GM12878 (cell line): ENCODE measurements at regions not wholly inside any gene's neighbourhood (a gene's known extent, or its start where the extent isn't known, plus 50 kb on each side); places are given as distances from the start of the nearest gene placed in this dataset.

Experiments
- ATAC-seq: fragments of 200-7000 bp; cut with Tn5 transposase; 3 replicates; pipeline ENCODE4 v1.9.1; 2020; ENCODE audit warnings: mild to moderate bottlenecking, moderate library complexity
- BruUV-seq: library from RNA; stranded (reverse); fragments of 400-500 nt; replicated peaks from 2 replicates; lab custom pipeline; 2021; lab: Mats Ljungman, UMichigan
- CTCF ChIA-PET: fragments of 300-600 bp; sonication (Branson Sonifier 250); formaldehyde crosslinking; extraction: SDS; loops from one replicate; lab custom pipeline; 2021; ENCODE audit warnings: inconsistent platforms; lab: Yijun Ruan, JAX
- POLR2A ChIA-PET: fragments of 350-600 bp; formaldehyde crosslinking; extraction: SDS; loops from one replicate; lab custom pipeline; 2021; ENCODE audit warnings: inconsistent platforms; lab: Charles Lee
- RAD21 ChIA-PET: fragments of 300-600 bp; sonication (Branson Sonifier 250); formaldehyde crosslinking; loops from one replicate; lab custom pipeline; 2023; ENCODE audit warnings: antibody characterized with exemption; ENCODE audit not compliant: unreplicated experiment; lab: Charles Lee
- SMC1A ChIA-PET: fragments of 300-600 bp; sonication (Branson Sonifier 250); formaldehyde crosslinking; loops from one replicate; lab custom pipeline; 2023; ENCODE audit not compliant: unreplicated experiment, uncharacterized antibody; lab: Charles Lee
- DNase-seq: peaks from one replicate; pipeline ENCODE4 v3.0.0-alpha.2; 2011; ENCODE audit warnings: low read depth, low spot score
- FAIRE-seq: peaks from 3 replicates; lab custom pipeline; 2011; peaks lifted over from hg19 to GRCh38; lab: Jason Lieb, UNC
- H2AFZ ChIP-seq: 2 replicates; pipeline ENCODE4 v1.6.0; 2011; ENCODE audit warnings: low read depth, low read length, control low read depth; ENCODE audit not compliant: control insufficient read depth
- H3K27ac ChIP-seq: 2 replicates; pipeline ENCODE4 v1.5.1; 2011; ENCODE audit warnings: control low read depth; ENCODE audit not compliant: control insufficient read depth, insufficient read depth
- H3K27me3 ChIP-seq, 2 experiments: replicated peaks in 1 of 2; 2 replicates each; pipeline versions ENCODE4 v1.6.0 to v1.6.1; 2011; ENCODE audit warnings: low read length in 1 of 2; ENCODE audit not compliant: control insufficient read depth in 2 of 2, insufficient read depth in 2 of 2
- H3K36me3 ChIP-seq, 2 experiments: 2 replicates each; pipeline ENCODE4 v1.5.1; 2011; ENCODE audit warnings: low read length in 1 of 2; ENCODE audit not compliant: control insufficient read depth in 2 of 2, insufficient read depth in 2 of 2
- H3K4me1 ChIP-seq: 2 replicates; pipeline ENCODE4 v1.6.1; 2011; ENCODE audit warnings: mild to moderate bottlenecking, low read length, moderate library complexity, mixed read lengths; ENCODE audit not compliant: control insufficient read depth, insufficient read depth
- H3K4me2 ChIP-seq: 2 replicates; pipeline ENCODE4 v1.6.0; 2011; ENCODE audit warnings: control low read depth; ENCODE audit not compliant: control insufficient read depth, insufficient read depth
- H3K4me3 ChIP-seq: fragments of 200-600 bp; sonication (generic); 2 replicates; pipeline ENCODE4 v1.5.1; 2016
- H3K79me2 ChIP-seq: 2 replicates; pipeline ENCODE4 v1.6.0; 2011; ENCODE audit warnings: low read length; ENCODE audit not compliant: control insufficient read depth, insufficient read depth
- H3K9ac ChIP-seq: 2 replicates; pipeline ENCODE4 v1.8.0; 2011; ENCODE audit warnings: low read length, control low read depth, mixed read lengths; ENCODE audit not compliant: control insufficient read depth, insufficient read depth
- H3K9me3 ChIP-seq: replicated peaks from 3 replicates; pipeline ENCODE4 v1.5.1; 2011; ENCODE audit warnings: mild to moderate bottlenecking, low read length; ENCODE audit not compliant: control insufficient read depth, insufficient read depth
- H4K20me1 ChIP-seq: 2 replicates; pipeline ENCODE4 v1.6.0; 2011; ENCODE audit not compliant: control insufficient read depth, insufficient read depth
- DPF2 ChIP-seq: fragments of 450-650 bp; IDR thresholded peaks from 2 replicates; pipeline ENCODE4 v1.6.1; 2017; ENCODE audit warnings: mild to moderate bottlenecking
- E4F1 ChIP-seq: fragments of 450-650 bp; IDR thresholded peaks from 2 replicates; pipeline ENCODE4 v1.6.1; 2018; ENCODE audit warnings: borderline replicate concordance, mild to moderate bottlenecking; ENCODE audit not compliant: partially characterized antibody
- EP300 ChIP-seq, 2 experiments: fragments of 150-350 bp in 1 of 2; IDR thresholded peaks; 2 replicates each; pipeline ENCODE4 v1.6.1; 2011 to 2012; ENCODE audit warnings: low read depth in 2 of 2, low read length in 2 of 2, borderline replicate concordance in 1 of 2, improper control_type of control experiment in 1 of 2, inconsistent platforms in 1 of 2; ENCODE audit not compliant: control insufficient read depth in 1 of 2
- FOXK2 ChIP-seq: fragments of 450-650 bp; IDR thresholded peaks from 2 replicates; pipeline ENCODE4 v1.6.1; 2017; ENCODE audit warnings: mild to moderate bottlenecking, moderate library complexity
- HDGF ChIP-seq: fragments of 450-650 bp; IDR thresholded peaks from 2 replicates; pipeline ENCODE4 v1.6.1; 2016; ENCODE audit warnings: antibody characterized with exemption
- IRF3 ChIP-seq: fragments of 450-650 bp; IDR thresholded peaks from 2 replicates; pipeline ENCODE4 v1.6.1; 2014; ENCODE audit warnings: mild to moderate bottlenecking
- KLF5 ChIP-seq: fragments of 450-650 bp; IDR thresholded peaks from 2 replicates; pipeline ENCODE4 v1.6.1; 2014; ENCODE audit warnings: mild to moderate bottlenecking; ENCODE audit not compliant: partially characterized antibody
- LARP7 ChIP-seq: fragments of 450-650 bp; IDR thresholded peaks from 2 replicates; pipeline ENCODE4 v1.6.1; 2017; ENCODE audit warnings: mild to moderate bottlenecking
- MEF2A ChIP-seq: IDR thresholded peaks from 2 replicates; pipeline ENCODE4 v1.6.1; 2011; ENCODE audit warnings: low read depth, mild to moderate bottlenecking, low read length, moderate library complexity; ENCODE audit not compliant: insufficient read depth
- MXI1 ChIP-seq: fragments of 150-350 bp; IDR thresholded peaks from 2 replicates; pipeline ENCODE4 v1.6.1; 2011; ENCODE audit warnings: low read depth, mild to moderate bottlenecking, inconsistent platforms, low read length, improper control_type of control experiment
- PAX5 ChIP-seq: IDR thresholded peaks from 2 replicates; pipeline ENCODE4 v1.6.1; 2011; ENCODE audit warnings: low read depth, low read length, borderline replicate concordance
- POU2F2 ChIP-seq: IDR thresholded peaks from 3 replicates; pipeline ENCODE4 v1.6.1; 2011; ENCODE audit warnings: low read depth, mild to moderate bottlenecking, low read length, borderline replicate concordance
- RELA ChIP-seq: fragments of 450-650 bp; IDR thresholded peaks from 2 replicates; pipeline ENCODE4 v1.8.0; 2014; ENCODE audit warnings: borderline replicate concordance; ENCODE audit not compliant: partially characterized antibody
- USF2 ChIP-seq: IDR thresholded peaks from 2 replicates; pipeline ENCODE4 v1.6.1; 2011; ENCODE audit warnings: low read depth, low read length, improper control_type of control experiment, borderline replicate concordance
- ZNF24 ChIP-seq: fragments of 450-650 bp; IDR thresholded peaks from 2 replicates; pipeline ENCODE4 v1.6.1; 2017; ENCODE audit warnings: antibody characterized with exemption, mild to moderate bottlenecking
- WGBS: methylation state at CpG from one replicate; pipeline ENCODE4 v1.1.6; 2016; ENCODE audit warnings: low lambda C conversion rate; ENCODE audit not compliant: insufficient replicate concordance, insufficient coverage; ENCODE audit errors: missing lambda C conversion rate; 5-methylcytosine and 5-hydroxymethylcytosine counted together
- in situ Hi-C: fragments of 300-500 bp; cut with MboI; formaldehyde crosslinking; loops from 9 replicates; pipeline ENCODE4 v1.14.3; 2018; ENCODE audit warnings: mixed read lengths
- intact Hi-C: fragments of 100-400 bp; cut with micrococcal nuclease; formaldehyde crosslinking; loops from one replicate; pipeline ENCODE4 v1.14.2; 2022; ENCODE audit not compliant: unreplicated experiment
- TF ChIP-seq, protein P1 (sequence below): fragments of 450-650 bp; IDR thresholded peaks from 2 replicates; pipeline ENCODE4 v1.6.1; 2016; ENCODE audit warnings: mild to moderate bottlenecking
- TF ChIP-seq, protein P2 (sequence below): fragments of 450-650 bp; IDR thresholded peaks from 2 replicates; pipeline ENCODE4 v1.6.1; 2017; ENCODE audit warnings: mild to moderate bottlenecking

GRCh38 chr18:79579807-79580497, 99.7 kb upstream of the CTDP1 start:
- no TSS peak for BruUV-seq
- no peak for ATAC-seq
- in situ Hi-C loops = no loop called here
- FAIRE-seq = no peak
- H3K79me2 ChIP-seq = no peaks in the 10 kb centered on the region
- no peak overlapping the region for H3K27ac ChIP-seq
- no peaks in the 10 kb centered on the region for H4K20me1 ChIP-seq
- H3K4me1 ChIP-seq = no peaks in the 10 kb centered on the region
- no peaks in the 10 kb centered on the region for H3K36me3 ChIP-seq
- H2AFZ ChIP-seq = no peak overlapping the region
- DNase-seq = no peak
- ChIA-PET SMC1A (no interaction called here), CTCF (no interaction called here), RAD21 (no interaction called here), POLR2A (no interaction called here)
- no peak overlapping the region for H3K4me2 ChIP-seq
- no peak overlapping the region for H3K4me3 ChIP-seq
- no peaks in the 10 kb centered on the region; the same call in 2 of the 3 replicates for H3K9me3 ChIP-seq
- H3K9ac ChIP-seq = no peak overlapping the region
- no peaks in the 10 kb centered on the region for H3K27me3 ChIP-seq
- 42% methylated on average over 21 of the region's 21 CpGs for WGBS
- intact Hi-C loops = no loop called here
- no peak for TF ChIP-seq E4F1
- no peak for TF ChIP-seq PAX5
- TF ChIP-seq DPF2 = no peak
- TF ChIP-seq USF2 = no peak
- no peak for TF ChIP-seq MXI1
- TF ChIP-seq EP300 (IDR thresholded peaks at IDR 0.05; ENCODE audit: borderline replicate concordance in 1 of 2, control insufficient read depth in 1 of 2, low read depth in 2 of 2, low read length in 2 of 2) = no peak
- no peak for TF ChIP-seq ZNF24
- no peak for TF ChIP-seq KLF5
- TF ChIP-seq IRF3 = no peak
- TF ChIP-seq, protein P1, sequence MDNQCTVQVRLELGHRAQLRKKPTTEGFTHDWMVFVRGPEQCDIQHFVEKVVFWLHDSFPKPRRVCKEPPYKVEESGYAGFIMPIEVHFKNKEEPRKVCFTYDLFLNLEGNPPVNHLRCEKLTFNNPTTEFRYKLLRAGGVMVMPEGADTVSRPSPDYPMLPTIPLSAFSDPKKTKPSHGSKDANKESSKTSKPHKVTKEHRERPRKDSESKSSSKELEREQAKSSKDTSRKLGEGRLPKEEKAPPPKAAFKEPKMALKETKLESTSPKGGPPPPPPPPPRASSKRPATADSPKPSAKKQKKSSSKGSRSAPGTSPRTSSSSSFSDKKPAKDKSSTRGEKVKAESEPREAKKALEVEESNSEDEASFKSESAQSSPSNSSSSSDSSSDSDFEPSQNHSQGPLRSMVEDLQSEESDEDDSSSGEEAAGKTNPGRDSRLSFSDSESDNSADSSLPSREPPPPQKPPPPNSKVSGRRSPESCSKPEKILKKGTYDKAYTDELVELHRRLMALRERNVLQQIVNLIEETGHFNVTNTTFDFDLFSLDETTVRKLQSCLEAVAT = no peak
- no peak for TF ChIP-seq FOXK2
- TF ChIP-seq MEF2A = no peak
- TF ChIP-seq LARP7 = no peak
- TF ChIP-seq, protein P2, sequence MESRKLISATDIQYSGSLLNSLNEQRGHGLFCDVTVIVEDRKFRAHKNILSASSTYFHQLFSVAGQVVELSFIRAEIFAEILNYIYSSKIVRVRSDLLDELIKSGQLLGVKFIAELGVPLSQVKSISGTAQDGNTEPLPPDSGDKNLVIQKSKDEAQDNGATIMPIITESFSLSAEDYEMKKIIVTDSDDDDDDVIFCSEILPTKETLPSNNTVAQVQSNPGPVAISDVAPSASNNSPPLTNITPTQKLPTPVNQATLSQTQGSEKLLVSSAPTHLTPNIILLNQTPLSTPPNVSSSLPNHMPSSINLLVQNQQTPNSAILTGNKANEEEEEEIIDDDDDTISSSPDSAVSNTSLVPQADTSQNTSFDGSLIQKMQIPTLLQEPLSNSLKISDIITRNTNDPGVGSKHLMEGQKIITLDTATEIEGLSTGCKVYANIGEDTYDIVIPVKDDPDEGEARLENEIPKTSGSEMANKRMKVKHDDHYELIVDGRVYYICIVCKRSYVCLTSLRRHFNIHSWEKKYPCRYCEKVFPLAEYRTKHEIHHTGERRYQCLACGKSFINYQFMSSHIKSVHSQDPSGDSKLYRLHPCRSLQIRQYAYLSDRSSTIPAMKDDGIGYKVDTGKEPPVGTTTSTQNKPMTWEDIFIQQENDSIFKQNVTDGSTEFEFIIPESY = no peak
- TF ChIP-seq RELA = no peak
- TF ChIP-seq HDGF = no peak
- TF ChIP-seq POU2F2 = no peak
